Fibroblast of the aortic adventitia (primary cell): ENCODE measurements at regions not wholly inside any gene's neighbourhood (a gene's known extent, or its start where the extent isn't known, plus 50 kb on each side); places are given as distances from the start of the nearest gene placed in this dataset.

ENCODE experiments used
- DNase-seq: peaks from one replicate; pipeline ENCODE4 v3.0.0-alpha.2; 2010; ENCODE audit warnings: low read depth
- H3K4me3 ChIP-seq: 2 replicates; pipeline ENCODE4 v1.5.1; 2011; ENCODE audit warnings: low read depth, mild to moderate bottlenecking, control low read depth, low read length, moderate library complexity
- TF ChIP-seq, protein P1 (sequence below): IDR thresholded peaks from 2 replicates; pipeline ENCODE4 v1.5.1; 2011; ENCODE audit warnings: mild to moderate bottlenecking, low read length, control low read depth, inconsistent platforms; ENCODE audit not compliant: insufficient read depth

DNA sequence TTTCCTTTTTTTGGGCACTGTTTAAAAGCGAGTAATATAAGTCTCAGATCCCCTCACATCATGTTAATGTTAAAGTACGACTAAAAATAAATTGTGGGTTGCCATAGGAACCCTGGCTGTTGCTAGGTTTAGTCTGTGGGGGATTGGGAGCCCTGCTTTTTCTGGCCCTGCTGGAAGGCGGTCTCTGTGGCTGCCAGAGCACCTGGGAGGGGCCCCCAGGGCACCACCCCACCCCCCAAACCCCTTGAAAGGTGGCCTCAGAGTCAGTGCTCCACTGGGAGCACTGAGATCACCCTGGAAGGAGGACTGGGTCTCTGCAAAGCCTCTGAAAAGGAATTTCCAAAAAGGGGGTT, 66.2 kb upstream of the NEURL1B start:
- H3K4me3 ChIP-seq: no peak overlapping the region
- TF ChIP-seq, protein P1, sequence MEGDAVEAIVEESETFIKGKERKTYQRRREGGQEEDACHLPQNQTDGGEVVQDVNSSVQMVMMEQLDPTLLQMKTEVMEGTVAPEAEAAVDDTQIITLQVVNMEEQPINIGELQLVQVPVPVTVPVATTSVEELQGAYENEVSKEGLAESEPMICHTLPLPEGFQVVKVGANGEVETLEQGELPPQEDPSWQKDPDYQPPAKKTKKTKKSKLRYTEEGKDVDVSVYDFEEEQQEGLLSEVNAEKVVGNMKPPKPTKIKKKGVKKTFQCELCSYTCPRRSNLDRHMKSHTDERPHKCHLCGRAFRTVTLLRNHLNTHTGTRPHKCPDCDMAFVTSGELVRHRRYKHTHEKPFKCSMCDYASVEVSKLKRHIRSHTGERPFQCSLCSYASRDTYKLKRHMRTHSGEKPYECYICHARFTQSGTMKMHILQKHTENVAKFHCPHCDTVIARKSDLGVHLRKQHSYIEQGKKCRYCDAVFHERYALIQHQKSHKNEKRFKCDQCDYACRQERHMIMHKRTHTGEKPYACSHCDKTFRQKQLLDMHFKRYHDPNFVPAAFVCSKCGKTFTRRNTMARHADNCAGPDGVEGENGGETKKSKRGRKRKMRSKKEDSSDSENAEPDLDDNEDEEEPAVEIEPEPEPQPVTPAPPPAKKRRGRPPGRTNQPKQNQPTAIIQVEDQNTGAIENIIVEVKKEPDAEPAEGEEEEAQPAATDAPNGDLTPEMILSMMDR: no peak
- DNase-seq: no peak

DNA sequence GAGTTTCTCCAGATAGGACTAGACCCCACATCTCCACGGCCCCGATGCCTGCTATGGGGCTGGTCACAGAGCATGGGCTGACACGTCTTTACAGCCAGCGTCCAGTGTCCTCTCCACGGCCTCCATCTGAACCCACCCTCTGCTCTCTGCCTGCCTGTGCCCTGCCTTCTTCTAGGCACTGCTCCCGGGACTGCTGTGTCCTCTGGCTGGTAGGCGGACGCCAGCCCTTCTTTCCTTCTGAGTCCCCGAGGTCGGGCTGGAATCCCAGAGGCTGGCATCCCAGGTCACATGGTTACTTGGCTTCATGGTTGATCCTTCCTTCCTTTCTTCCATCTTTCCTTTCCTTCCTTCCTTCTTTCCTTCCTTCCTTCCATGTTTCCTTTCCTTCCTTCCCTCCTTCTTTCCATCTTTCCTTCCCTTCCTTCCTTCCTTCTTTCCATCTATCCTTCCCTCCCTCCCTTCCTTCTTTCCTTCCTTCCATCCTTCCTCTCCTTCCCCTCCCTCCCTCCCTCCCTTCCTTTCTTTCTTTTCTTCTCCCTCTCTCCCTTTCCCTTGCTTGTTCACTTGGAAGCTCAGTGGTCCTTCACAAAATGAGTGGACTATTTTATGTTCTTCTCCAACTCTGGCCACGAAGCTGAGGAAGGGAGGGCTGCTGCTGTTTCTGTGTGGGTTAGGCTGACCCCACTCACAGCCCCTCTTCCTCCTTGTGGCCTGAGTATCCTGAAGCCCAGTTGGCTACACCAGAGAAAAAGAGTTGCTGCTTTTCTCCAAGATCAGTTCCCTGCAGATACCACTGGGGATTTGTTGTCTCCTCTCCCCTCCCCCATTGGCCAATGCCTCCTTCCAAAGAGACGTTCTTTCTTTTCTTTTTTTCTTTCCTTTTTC, 66.8 kb upstream of the NEURL1B start:
- TF ChIP-seq, protein P1: no peak
- H3K4me3 ChIP-seq: no peak overlapping the region

DNA sequence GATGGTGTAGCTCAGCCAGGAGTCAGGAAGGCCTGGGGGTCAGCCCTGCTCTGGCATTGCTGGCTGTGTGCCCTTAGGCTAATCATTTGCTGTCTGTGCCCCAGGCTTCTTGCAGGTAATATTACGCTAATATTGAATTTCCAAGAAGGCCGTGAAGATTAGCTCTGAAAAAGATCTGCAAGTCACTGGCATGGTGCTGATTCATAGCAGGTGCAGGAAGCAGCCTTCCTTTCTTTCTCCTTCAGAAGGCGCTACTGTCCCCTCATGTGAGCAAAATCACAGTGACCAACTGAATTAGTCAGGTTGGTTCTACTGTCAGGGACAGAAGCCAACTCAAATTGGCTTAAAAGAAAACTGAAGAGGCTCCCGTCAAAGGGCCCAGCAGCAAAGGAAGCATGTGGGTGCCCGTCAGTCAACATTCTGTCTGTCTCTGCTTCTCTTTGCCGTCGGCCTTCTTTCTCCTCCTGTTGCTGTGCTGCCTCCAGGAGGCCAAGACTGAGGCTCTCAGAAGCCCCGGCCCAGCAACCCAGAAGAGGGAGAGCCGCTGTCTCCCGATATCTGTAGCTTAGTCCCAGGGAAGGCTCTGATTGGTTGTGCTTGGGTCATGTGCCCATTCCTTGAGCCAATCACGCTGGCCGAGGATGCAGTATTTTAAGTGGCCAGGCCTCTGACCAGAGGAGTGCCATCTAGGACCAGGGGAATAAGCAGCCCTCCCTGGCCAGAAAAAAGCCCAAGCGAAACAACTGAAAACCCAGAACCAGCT, 67.8 kb upstream of the NEURL1B start:
- TF ChIP-seq, protein P1: no peak
- no peak for DNase-seq
- no peak overlapping the region for H3K4me3 ChIP-seq

More for the DNA sequence above, 66.8 kb upstream of the NEURL1B start:
- no peak for DNase-seq

DNA sequence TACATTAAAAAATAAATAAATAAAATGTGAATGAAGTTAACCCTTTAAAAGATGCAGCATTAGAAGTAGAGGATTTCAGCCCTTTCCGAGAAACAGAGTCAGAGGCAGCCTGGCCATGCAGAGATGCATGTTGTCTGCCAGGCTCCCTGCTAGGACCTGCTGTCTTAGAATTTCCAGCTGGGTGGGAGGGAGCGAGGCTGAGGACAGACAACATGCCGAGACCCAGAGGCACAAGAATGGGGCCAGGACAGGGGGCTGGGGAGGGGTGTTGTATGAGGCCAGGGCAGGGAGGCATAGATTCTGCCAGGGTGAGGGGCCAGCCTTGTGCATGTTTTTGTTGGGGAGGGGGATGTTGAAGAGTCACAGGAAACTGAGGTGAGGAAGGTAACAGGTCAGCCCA, 68.6 kb upstream of the NEURL1B start:
- DNase-seq: no peak
- H3K4me3 ChIP-seq: no peak overlapping the region
- TF ChIP-seq, protein P1: no peak

DNA sequence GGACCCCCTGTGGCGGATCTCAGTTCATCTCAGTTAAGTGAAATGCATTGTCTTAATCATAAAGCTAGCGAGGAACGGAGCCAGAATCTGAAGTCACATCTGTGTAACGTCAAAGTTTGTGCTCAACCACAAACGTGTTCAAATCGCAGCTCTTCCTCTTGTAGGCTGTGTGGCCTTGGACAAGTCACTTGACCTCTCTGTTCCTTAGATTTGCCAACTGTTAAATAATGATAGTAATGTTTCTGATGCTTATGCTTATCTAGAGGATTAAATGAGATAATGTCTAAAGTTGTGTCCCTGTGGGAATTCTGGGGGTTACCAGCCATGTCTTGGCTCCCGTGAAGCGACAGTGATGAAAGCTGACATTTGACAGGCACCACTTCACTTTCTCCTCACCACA, 69.2 kb upstream of the NEURL1B start:
- TF ChIP-seq, protein P1: no peak
- no peak for DNase-seq
- H3K4me3 ChIP-seq: no peak overlapping the region

DNA sequence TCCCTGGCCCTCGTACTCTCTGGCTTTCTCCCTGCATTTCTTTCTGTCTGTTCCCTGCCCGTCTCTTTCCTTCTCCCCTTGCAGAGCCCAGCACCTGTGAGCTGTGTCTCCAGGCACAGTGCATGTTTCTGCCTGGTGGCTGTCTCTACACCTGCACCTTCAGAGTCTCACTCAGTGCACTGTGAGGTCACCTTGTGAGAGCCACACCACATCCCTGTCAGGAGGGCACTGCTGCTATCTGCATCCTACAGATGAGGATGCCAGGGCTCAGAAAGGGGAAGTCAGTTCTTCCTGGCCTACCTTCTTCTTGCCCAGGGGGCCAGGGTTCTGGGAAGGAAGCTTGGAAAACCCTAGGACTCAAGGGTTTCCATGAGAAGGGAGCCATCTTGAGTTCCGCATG, 69.7 kb upstream of the NEURL1B start:
- no peak overlapping the region for H3K4me3 ChIP-seq
- DNase-seq: no peak
- TF ChIP-seq, protein P1: no peak
